HG03066 (cell line): ENCODE measurements at regions not wholly inside any gene's neighbourhood (a gene's known extent, or its start where the extent isn't known, plus 50 kb on each side); places are given as distances from the start of the nearest gene placed in this dataset.
"Not testable (repeated sequence)": the region's sequence is repeated elsewhere in the genome, so short reads cannot be mapped to it uniquely, and the experiment has no call there.

Source experiments
- ATAC-seq: cut with Tn5 transposase; IDR thresholded peaks from one replicate; pipeline ENCODE4 v1.9.1; 2021; ENCODE audit warnings: low read depth; ENCODE audit not compliant: unreplicated experiment

DNA sequence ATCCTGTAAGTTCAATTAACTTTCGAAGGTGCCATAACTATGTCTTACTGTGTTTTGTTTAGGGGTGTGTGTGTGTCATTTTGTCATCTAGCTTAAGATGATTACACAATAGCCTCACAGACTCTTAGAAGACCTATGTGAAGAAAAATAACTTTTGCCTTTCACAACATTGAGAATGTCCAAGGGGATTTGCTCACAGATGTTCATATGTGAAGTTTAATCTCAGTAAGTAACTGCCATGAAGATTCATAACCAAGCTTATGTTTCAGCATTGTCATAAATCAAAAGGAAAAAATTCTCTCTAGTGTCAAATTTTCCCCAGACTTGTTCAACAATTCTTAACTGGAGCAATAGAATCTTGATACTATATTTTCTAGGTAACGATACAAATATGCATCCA, 226.1 kb upstream of the PRKD1 start:
- ATAC-seq: no peak

DNA sequence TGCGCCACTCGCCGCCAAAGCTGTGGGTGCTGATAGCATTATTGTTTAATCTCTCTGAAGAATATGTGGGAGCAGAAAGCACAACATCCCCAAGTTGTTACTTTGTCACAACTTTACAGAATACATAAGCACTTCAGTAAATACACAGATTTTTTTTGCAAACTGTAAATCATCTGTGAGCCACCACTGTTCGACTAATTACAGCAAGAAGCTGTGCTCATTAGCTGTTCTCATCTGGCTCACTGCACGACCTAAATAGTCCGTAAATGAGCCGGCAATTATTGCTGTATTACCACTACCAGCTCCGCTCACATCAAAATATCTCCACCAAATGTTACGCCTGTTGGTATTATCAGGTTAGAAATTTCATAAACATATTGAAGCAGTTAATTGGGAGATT, 228.9 kb upstream of the PRKD1 start:
- ATAC-seq: no peak

DNA sequence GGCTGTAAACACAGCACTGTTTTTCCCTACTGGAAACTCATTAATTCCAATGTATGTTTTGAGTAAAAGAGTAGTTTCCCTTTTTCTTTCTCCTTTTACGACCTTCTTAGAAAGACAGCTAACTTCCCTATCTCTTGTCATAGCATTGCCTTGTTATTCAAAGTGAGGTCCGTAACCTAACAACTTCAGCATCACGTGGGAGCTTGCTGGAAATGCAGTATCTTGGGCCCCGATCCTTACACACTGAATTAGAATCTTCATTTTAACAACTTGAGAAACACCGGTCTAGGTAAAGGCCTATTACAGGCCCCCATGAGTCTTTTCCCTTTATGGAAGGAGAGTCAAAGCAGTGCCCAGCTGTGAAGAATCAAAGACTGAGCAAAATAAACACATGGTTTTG, 230.7 kb upstream of the PRKD1 start:
- ATAC-seq: no peak

DNA sequence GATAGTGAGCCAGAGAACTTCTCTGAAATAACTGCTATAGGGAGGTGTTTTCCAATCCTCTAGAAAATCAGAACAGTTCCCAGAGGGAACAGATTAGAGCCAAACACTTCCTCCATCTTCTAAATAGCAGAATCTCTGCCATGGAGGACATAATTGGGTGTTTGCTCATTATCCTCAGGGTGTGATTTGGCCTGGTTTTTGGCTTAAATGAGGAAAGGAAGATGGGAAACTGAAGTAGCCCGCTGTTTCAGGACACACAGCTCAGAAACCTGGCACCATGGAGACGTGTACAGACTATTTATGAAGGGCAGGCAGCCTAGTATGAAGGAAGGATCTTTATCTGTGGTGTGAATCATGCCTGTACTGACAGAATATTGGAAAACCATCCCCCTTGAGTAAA, 231.7 kb upstream of the PRKD1 start:
- ATAC-seq: no peak

DNA sequence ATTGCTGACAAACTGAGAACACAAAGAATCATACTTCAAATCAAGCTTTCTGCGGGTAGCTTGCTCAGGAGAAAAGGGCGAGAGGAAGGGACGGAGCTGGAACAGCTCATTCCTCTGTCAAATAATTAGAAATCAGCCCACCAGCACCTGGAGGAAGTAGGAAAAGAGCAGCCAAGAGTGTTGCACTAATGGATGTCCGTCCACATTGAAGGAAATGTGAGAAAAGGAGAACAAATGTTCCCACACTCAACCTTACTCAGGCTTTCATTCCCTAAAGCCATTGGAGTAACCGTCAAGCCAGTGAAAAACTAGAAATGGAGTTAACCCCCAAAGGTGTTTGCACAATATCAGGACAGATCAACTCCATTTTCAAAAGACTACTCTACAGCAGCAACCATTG, 233.0 kb upstream of the PRKD1 start:
- no peak for ATAC-seq

DNA sequence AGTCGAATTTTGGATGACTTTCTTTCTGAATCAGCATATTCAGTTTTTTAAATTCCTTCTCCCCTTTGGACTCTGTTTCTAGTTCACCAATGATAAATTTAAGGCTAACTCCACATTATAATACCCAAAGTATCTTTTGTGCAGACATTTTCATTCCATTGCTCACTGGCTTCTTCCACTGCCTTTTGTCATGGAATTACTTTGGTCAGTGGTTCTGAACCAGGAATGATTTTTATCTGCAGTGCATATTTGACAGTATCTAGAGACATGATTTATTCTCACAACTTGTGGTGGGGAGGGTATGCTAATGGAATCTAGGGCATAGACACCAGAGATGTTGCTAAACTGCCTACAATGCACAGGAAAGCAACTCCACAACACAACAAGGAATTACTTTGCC, 234.4 kb upstream of the PRKD1 start:
- ATAC-seq: no peak

DNA sequence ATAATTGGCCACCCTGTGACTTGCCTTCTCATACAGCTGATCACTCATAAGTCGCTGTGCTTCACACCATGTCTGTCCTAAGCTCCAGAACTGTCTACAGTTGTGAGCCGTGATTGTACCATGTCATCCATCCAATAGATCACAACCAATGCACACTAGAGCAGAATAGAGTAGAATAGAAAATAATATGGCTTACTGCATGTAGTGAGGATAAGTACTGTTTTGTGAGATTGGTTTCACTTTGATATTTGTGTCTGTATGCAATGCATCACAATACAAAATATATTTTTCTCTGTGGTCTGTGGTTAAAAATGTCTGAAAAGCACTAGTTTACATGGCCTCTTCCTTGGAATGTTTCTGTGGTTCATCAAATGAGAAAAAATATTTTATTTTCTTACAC, 237.6 kb upstream of the PRKD1 start:
- no peak for ATAC-seq

DNA sequence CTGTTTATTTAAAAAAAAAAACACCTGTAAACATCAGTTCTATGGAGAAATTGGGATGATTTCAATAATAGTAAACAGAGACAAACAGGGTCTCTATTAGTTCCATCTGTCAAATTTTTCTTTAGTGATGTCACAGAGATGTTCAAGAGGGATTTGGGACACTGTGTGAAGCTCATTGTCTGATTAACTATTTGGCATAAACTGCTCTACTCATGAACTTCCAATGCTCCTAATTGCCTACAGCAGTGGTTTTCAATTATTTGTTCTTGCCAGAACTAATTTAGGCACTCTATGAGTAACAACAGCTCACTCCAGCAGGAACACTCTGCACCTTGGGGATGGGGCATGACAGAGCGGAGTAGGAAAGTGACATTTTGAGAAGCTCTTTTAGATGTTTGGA, 250.1 kb upstream of the PRKD1 start:
- ATAC-seq: no peak

DNA sequence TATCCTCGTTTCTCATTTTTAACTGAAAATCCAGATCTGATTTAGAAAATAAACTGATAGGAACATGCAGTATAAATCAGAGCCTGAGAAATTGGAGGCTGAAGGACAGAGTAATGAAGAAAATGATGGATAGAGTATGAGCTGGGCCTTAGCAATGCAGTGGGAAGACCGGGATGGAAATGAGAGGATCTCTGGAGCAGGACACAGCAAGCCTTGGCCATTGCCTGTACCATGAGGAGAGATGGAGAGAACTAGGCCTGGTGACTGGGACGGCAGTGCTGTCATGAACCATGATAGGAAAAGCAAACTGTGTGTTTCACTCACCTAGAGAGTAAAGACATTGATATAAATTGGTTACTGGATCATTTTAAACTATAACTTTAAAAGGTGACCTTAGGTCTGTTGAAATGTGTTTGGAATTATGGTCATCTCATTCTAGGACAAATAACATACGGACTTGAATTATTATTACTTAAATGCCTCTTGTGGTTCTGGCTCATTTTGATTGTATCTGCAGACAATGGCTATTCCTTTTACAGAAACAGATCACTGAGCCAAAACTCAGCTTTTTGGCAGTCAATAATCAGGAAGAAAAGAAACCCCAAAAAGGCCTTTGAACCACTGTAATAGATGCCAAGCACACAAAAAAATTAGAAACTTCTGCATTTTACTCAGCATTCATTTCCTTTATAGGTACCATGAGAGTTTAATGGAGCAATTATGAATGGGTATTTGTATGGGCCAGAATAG, 251.9 kb upstream of the PRKD1 start:
- ATAC-seq: no peak

DNA sequence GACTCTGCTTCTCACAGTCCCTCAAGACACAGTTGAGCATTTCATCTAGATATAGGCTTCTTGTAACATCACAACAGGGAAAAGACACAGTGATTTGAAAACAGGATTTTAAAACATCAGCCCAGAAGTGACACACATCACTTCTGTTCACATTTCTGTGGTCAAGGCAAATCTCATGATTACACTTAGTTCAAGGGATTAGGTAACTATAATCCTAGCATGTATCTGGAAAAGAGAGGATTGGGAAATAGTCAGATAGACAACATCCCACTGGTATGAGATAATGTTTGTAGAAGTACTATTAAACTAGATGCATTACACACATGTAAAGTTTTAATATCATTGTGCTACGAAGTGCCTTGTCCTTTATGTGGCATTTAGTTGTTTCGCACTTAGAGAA, 252.6 kb upstream of the PRKD1 start:
- ATAC-seq: no peak

DNA sequence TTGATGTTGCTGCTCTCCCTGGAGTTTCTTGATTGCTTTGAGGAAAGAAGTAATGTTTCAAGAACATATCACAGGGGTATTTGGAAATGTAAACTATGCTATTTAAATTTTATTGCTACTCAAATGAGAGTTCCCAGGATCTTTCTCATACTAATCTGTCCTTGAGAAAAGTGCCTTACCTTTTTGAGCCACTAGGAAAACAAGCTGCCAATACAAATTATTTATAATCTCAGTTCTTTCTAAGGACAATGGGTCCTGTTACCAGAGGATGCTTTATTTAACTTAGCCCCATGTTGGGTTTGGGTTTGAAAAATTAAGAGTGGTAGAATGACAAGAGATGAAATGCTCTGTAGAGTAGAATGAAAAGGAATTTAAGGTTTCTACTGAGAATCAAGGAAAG, 258.2 kb upstream of the PRKD1 start:
- ATAC-seq: no peak

DNA sequence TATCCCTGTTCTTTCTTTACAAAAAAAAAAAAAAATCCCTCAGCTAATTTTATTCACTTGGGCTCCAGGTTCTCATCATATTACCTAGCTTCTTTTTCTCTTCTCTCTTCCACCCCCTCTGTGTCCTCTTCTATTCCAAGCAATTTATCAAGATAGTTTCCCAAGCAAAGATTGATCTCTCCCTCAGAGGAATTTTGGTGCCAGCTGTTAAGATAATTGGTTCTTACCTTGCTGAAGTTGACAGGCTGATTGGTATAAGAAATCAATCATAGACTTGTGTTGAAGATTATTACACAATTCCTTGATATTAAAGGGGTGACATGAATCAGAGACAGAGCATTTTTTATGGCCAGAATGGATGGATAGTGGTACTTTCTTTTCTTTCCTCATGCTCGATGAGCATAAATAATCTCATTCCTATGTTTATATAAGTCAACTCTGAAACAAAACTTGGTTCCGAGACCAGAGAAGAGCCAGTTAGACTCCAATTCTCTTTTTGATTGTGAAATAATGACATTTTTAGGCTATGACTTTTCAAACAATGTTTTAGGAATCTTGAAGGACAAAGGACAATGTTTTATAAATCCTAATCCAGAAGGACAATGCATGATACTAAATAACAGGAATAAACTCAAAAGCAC, 264.1 kb upstream of the PRKD1 start:
- no peak for ATAC-seq

DNA sequence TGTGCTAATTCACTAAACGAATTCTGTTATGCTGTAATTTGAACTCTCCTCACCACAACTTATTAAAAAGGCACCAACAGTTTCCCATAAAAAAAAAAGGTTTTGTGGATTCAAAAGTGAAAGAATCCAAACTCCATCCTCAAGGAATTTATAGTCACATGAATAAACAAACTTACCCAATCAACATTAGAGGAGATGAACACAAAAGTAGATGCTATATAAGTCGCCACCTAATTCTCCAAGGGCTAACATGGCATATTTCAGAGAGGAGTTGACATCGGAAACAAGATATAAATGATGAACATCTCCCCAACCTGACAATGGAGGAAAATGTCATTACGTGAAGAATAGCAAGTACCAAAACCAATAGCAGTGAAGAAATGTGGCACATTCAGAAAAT, 265.5 kb upstream of the PRKD1 start:
- no peak for ATAC-seq

DNA sequence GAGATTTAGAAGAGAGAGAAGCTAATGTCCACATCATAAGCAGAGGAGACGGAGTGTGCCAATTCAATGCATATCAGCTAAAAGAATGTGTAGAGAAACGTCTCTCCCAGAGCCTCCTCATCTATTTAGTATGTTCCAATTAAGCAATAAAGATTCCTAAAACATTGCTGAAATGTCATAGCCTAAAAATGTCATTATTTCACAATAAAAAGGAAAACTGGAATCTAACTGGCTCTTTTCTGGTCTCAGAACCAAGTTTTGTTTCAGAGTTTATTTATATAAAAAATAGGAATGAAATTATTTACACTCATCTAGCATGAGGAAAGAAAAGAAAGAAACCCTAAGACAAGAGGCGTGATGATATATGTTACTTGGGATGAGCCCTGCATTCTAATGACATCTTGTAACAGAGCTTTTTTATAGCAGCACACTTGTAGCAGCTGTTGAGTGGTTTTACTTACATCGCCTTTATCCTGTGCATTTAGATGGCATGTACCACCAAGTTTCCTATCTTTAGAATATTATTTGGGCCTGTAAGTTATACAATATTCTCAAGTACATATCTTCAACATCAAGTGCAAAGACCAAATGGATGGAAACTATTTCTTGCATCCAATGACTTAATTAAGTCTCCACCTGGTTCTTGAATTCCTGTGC, 266.3 kb upstream of the PRKD1 start:
- no peak for ATAC-seq

DNA sequence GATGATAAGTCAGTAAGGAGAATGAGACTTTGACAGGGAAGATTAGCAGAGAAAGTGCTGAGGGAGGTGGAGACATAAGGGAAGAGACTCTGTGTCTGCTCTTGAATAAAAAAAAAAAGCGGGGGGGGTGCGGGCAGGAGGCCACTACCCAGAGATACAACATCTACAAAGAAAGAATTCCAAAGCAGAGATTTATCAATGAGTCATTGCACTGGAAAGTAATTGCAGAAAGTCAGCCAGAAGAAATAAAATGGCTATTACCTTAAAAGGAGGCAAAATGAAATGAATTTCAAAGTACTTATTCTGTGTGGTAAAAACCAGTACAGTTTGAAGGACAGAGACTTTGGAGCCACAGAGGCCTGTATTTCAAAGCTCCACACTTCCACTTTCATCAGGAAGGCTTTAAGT, 267.1 kb upstream of the PRKD1 start:
- ATAC-seq: no peak

DNA sequence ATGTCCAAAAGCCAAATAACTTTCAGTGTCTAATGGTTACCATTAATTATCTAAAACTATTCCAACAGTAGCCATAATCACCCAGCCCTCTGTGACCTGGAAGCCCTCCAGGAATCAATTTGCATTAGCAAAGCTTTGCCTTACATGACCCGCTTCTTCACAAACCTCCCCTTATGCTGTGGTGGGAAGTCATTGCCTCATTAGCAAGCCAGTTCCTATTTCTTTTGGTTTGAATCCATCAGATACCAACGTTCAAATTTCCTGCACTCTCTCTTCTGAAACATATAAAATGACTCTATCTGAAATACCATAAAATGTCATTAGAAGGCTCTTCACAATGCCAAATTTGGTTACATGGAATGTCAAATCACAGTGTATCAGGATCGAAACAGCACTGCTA, 268.3 kb upstream of the PRKD1 start:
- ATAC-seq: no peak

DNA sequence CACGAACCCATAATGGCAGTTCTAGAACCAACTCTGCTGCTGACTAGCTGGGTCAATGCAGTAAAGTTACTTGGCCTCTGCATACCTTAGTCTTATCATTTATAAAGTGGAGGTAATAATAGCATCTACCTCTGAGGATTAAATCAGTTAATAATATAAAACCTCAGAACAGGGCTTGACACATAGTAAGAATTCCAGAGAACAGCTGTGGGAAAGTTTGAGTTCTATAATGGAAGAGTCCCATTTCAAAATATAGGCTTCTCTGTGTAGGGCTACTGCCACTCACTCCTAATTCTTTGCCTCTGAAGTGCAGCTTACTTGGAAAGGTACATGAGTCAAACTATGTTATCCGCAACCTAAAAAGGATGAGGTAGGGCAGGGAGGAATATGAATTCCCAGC, 269.2 kb upstream of the PRKD1 start:
- no peak for ATAC-seq

DNA sequence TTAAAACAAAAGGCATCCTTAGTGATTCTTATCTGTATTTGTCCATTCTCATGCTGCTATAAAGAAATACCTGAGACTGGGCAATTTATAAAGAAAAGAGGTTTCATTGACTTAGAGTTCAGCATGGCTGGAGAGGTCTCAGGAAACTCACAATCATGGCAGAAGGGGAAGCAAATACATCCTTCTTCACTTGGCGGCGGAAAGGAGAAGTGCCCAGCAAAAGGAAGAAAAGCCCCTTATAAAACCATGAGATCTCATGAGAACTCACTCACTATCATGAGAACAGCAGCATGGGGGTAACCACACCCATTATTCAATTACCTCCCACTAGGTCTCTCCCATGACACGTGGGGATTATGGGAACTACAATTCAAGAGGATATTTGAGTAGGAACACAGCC, 271.1 kb upstream of the PRKD1 start:
- ATAC-seq: not testable (repeated sequence)

DNA sequence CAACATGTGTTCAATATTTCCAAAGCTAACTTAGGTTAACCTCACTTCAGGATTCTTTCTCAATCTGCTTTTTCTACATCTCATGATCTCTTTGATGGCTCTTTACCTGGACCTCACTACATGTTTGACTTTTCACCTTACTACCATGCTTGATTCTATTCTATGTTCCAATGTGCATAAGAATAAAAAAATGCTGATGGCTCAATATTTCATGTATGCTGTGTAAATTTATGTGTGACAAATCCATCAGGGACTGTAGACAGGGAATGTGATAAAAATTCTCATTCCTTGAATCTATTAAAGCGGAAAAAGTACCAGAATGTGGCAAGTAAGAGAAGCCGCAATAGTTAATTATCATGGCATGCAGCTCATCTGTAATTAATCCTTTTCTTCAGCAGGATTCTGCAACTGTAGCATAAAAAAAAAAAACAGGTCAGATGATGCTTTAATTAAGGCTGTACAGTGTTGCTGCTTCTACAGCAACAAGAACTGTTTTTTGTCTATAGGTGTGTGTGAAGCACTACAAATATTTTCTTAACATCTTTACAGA, 276.9 kb upstream of the PRKD1 start:
- no peak for ATAC-seq

DNA sequence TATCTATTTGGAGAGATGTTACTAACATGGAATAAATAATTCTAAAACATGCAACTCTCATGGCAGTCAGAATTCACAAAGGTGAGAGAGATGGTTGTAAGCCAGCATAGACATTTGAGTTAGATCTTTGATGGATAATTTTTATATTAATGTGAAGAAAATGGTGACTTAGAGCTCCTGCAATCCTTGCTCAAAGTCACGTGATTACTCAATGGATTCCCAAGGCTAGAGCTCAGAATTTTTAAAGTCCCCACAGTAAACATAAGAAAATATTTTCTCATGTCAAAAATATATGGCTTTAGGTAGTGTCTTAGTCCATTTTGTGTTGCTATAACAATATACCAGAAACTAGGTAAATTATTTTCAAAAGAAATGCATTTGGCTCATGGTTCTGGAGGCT, 281.5 kb upstream of the PRKD1 start:
- ATAC-seq: no peak

DNA sequence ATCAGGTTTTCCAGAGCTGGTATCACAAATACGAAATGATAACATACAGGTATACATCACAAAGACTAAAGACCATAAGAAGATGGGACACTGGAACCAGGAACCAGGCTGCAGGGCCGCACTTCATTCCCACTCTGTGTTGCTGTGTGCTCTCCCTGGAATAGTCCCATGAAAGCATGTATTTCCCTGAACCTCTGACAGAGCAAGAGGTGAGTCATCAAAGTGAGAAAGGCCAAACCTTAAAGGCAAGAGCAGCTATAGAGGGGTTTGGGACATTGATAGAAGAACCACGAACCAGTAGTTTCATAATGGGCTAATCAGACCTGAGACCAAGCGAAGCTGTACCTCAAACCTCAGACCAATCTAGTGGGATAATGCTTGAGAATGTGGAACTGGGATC, 283.0 kb upstream of the PRKD1 start:
- ATAC-seq: no peak

DNA sequence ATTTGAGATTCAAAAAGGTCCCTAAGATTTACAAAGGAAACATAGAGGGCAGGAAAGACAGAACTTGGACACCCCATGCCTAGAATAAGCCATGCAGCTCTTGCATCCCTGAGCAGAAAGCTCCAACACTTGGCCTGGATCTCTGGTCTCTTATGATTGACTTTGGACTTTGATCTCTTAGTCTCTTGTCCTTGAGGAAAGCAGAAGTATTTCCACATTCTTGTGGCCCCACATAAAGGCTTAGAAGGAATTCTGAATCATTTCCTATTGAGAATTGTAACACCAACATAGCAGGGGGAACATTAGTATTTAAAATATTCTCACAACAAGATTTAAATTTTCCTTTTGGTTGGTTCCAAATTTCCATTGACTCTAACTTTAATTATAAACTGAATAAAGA, 283.7 kb upstream of the PRKD1 start:
- ATAC-seq: no peak
